SH-SY5Y (cell line): ENCODE measurements at regions not wholly inside any gene's neighbourhood (a gene's known extent, or its start where the extent isn't known, plus 50 kb on each side); places are given as distances from the start of the nearest gene placed in this dataset.

ENCODE experiments used
- GATA2 ChIP-seq: IDR thresholded peaks from 2 replicates; pipeline ENCODE4 v1.6.1; 2011; ENCODE audit warnings: mild to moderate bottlenecking, low read depth, low read length
- GATA3 ChIP-seq: IDR thresholded peaks from 2 replicates; pipeline ENCODE4 v1.6.1; 2011; ENCODE audit warnings: low read depth, mild to moderate bottlenecking, low read length, moderate library complexity

GRCh38 chr1:4066860-4067599, 167.0 kb upstream of the C1orf174 start:
- TF ChIP-seq GATA2: no peak
- TF ChIP-seq GATA3: no peak
